GM12874 (cell line): ENCODE measurements at regions not wholly inside any gene's neighbourhood (a gene's known extent, or its start where the extent isn't known, plus 50 kb on each side); places are given as distances from the start of the nearest gene placed in this dataset.

Source experiments
- TF ChIP-seq, protein P1 (sequence below): IDR thresholded peaks from 2 replicates; pipeline ENCODE4 v1.5.1; 2011; ENCODE audit warnings: low read depth, mild to moderate bottlenecking, control low read depth, low read length, moderate library complexity; ENCODE audit not compliant: insufficient read depth

DNA sequence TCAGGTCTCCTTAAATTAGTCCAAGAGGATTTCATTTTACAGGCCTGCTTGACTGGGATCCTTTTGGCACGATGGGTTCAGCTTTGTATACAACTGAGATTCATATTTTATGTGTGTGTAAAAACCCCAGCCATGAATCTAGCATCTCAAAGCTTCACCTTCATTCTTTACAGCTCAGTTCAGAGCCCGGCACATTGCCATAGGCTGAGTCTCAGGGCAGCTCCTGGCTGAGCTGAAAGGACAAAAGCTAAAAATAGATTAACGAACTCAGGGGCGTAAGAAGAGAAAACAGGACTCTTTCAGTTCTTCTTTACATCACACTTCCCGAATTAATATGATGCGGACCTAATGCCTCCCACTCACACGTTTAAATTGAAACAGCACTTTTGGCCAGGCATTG lies 262.8 kb upstream of the PBX1 start:
- TF ChIP-seq, protein P1, sequence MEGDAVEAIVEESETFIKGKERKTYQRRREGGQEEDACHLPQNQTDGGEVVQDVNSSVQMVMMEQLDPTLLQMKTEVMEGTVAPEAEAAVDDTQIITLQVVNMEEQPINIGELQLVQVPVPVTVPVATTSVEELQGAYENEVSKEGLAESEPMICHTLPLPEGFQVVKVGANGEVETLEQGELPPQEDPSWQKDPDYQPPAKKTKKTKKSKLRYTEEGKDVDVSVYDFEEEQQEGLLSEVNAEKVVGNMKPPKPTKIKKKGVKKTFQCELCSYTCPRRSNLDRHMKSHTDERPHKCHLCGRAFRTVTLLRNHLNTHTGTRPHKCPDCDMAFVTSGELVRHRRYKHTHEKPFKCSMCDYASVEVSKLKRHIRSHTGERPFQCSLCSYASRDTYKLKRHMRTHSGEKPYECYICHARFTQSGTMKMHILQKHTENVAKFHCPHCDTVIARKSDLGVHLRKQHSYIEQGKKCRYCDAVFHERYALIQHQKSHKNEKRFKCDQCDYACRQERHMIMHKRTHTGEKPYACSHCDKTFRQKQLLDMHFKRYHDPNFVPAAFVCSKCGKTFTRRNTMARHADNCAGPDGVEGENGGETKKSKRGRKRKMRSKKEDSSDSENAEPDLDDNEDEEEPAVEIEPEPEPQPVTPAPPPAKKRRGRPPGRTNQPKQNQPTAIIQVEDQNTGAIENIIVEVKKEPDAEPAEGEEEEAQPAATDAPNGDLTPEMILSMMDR = no peak

DNA sequence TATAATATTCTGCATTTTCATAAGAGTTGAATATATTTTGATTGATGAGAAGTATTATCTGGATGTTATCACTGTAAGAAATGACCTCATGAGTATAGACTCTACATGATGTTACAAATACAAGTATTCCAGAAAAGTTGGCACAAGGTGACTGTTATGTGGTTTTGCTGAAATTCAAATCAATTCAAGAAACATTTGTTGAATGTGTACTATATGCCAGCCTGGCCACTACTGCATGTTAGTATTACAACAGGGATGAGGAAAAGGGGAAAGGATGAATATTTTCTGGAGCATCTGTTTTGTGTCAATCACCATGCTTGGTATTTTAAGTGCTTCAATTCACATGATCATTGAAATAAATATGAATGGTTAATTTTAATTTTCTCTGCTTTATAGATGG lies 250.9 kb upstream of the PBX1 start:
- TF ChIP-seq, protein P1 = no peak

DNA sequence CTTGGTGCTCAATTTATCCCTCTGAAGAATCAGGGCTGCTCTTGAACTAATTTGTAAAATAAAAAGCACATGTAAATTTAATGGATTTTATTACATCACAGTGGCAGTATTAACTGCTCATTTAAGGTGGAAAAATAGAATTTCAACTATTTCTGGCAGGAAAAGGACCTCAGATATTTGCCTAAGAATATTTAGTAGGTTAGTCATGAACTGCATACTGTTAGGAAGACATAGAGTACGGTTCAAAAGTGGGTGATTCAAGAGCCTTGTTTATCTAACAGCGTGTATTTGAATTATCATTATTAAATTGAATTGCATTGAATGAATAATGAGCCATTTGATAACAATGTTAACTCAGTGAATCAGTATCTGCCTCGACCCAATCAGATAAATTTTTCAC lies 248.8 kb upstream of the PBX1 start:
- TF ChIP-seq, protein P1 = no peak

DNA sequence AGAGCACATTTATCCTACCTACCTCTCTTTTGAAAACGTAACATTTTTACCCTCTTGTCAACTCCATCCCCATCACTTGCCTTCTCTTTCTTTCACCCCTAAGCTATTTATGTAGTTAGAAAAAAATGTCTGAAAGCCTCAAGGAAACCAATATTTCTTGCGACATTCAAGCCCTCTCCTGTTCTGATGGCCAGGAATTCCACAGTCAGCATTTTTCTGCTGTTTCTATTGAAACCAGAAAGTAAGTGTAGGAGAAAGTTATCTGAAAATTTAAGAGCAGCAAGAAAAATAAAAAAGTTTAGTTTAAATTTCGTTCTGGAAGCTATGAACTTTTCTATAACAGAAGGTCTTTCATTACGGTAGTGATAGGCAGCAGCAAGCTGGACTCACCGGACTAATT lies 247.6 kb upstream of the PBX1 start:
- TF ChIP-seq, protein P1 = no peak

DNA sequence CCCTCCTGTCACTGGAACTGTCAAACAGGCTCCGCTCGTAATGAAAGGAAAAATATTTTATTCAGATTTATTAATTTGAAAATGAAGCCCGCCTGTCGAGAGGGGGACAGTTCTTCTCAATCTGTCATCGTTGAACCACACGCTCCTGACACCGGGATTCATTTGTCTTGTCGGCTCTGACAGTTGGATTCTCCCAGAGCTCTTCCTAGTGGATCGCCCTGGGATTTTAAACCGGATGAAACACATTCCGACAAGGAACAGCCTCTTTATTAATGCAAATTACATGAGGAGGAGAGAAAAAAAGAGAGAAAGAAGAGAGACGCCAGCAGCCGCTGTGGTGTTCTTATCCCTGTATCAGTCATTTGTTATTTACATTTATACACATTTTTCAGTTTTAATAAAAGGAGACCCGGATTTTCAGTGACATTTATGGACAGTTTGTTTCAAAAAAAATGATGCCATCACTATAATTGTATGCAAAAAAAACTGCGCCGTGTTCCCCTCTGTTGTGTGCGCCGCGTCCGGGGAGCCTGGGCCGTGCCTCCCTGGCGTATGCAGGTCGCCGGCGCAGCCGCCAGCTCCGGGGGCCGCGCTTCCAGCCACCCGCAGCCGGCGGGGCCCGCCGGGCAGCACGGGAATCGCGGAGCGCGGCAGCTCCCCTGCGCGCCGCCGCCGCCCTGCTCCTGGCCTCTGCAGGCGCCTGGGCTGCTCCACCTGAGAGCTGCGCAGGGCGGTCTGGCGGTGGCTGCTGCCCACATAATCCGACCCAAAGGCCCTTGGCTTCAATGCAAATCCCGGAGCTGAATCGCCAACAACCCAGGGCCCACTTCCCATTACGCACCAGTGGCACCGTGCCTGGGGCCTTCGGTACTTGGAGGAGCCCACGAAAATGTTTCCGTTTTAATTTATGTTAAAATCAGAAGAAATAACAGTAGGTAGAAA lies 237.9 kb upstream of the PBX1 start:
- TF ChIP-seq, protein P1 = no peak

DNA sequence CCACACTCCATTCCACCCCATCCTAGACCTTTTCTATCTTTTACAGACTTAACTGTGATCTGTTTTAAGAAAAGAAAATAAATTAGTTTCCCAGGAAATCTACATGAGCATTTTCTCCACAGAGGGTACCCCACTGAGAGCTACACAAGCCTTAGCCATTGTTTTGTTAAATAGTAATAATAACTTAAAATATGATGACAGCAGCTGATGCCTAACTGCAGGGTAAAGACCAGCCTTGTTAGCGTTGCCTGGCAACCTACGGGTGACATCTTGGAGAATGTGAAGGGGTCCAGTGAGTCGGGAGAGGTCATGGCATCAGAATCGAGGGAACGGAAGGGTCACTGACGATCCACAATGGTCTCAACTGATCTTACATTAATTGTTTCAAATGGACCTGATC lies 233.2 kb upstream of the PBX1 start:
- TF ChIP-seq, protein P1 = no peak

DNA sequence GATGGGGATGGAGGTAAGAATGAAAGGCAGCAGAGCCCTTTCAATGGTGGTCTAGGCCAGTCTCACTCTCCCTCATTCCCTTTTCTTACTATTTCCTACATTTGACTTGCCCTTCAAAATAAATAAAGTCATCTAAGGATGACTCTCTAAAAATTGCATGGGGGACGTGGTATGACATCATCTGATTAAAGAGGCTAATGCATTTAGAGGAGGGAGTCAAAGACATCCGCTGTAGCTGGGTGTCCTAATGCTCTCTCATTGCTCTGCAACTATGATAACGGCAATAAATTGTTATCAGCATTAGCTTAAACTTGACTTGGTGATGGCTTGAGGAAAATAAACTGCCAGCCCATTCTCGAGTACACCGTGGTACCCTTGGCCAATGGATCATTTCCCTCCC lies 225.6 kb upstream of the PBX1 start:
- TF ChIP-seq, protein P1 = no peak
